GM12878 (cell line): ENCODE measurements at regions not wholly inside any gene's neighbourhood (a gene's known extent, or its start where the extent isn't known, plus 50 kb on each side); places are given as distances from the start of the nearest gene placed in this dataset.

Experiments
- ATAC-seq: fragments of 200-7000 bp; cut with Tn5 transposase; 3 replicates; pipeline ENCODE4 v1.9.1; 2020; ENCODE audit warnings: mild to moderate bottlenecking, moderate library complexity
- BruUV-seq: library from RNA; stranded (reverse); fragments of 400-500 nt; replicated peaks from 2 replicates; lab custom pipeline; 2021; lab: Mats Ljungman, UMichigan
- CTCF ChIA-PET: fragments of 300-600 bp; sonication (Branson Sonifier 250); formaldehyde crosslinking; extraction: SDS; loops from one replicate; lab custom pipeline; 2021; ENCODE audit warnings: inconsistent platforms; lab: Yijun Ruan, JAX
- POLR2A ChIA-PET: fragments of 350-600 bp; formaldehyde crosslinking; extraction: SDS; loops from one replicate; lab custom pipeline; 2021; ENCODE audit warnings: inconsistent platforms; lab: Charles Lee
- RAD21 ChIA-PET: fragments of 300-600 bp; sonication (Branson Sonifier 250); formaldehyde crosslinking; loops from one replicate; lab custom pipeline; 2023; ENCODE audit warnings: antibody characterized with exemption; ENCODE audit not compliant: unreplicated experiment; lab: Charles Lee
- SMC1A ChIA-PET: fragments of 300-600 bp; sonication (Branson Sonifier 250); formaldehyde crosslinking; loops from one replicate; lab custom pipeline; 2023; ENCODE audit not compliant: unreplicated experiment, uncharacterized antibody; lab: Charles Lee
- DNase-seq: peaks from one replicate; pipeline ENCODE4 v3.0.0-alpha.2; 2011; ENCODE audit warnings: low read depth, low spot score
- FAIRE-seq: peaks from 3 replicates; lab custom pipeline; 2011; peaks lifted over from hg19 to GRCh38; lab: Jason Lieb, UNC
- H2AFZ ChIP-seq: 2 replicates; pipeline ENCODE4 v1.6.0; 2011; ENCODE audit warnings: low read depth, low read length, control low read depth; ENCODE audit not compliant: control insufficient read depth
- H3K27ac ChIP-seq: 2 replicates; pipeline ENCODE4 v1.5.1; 2011; ENCODE audit warnings: control low read depth; ENCODE audit not compliant: control insufficient read depth, insufficient read depth
- H3K27me3 ChIP-seq, 2 experiments: replicated peaks in 1 of 2; 2 replicates each; pipeline versions ENCODE4 v1.6.0 to v1.6.1; 2011; ENCODE audit warnings: low read length in 1 of 2; ENCODE audit not compliant: control insufficient read depth in 2 of 2, insufficient read depth in 2 of 2
- H3K36me3 ChIP-seq, 2 experiments: 2 replicates each; pipeline ENCODE4 v1.5.1; 2011; ENCODE audit warnings: low read length in 1 of 2; ENCODE audit not compliant: control insufficient read depth in 2 of 2, insufficient read depth in 2 of 2
- H3K4me1 ChIP-seq: 2 replicates; pipeline ENCODE4 v1.6.1; 2011; ENCODE audit warnings: mild to moderate bottlenecking, low read length, moderate library complexity, mixed read lengths; ENCODE audit not compliant: control insufficient read depth, insufficient read depth
- H3K4me2 ChIP-seq: 2 replicates; pipeline ENCODE4 v1.6.0; 2011; ENCODE audit warnings: control low read depth; ENCODE audit not compliant: control insufficient read depth, insufficient read depth
- H3K4me3 ChIP-seq: fragments of 200-600 bp; sonication (generic); 2 replicates; pipeline ENCODE4 v1.5.1; 2016
- H3K79me2 ChIP-seq: 2 replicates; pipeline ENCODE4 v1.6.0; 2011; ENCODE audit warnings: low read length; ENCODE audit not compliant: control insufficient read depth, insufficient read depth
- H3K9ac ChIP-seq: 2 replicates; pipeline ENCODE4 v1.8.0; 2011; ENCODE audit warnings: low read length, control low read depth, mixed read lengths; ENCODE audit not compliant: control insufficient read depth, insufficient read depth
- H3K9me3 ChIP-seq: replicated peaks from 3 replicates; pipeline ENCODE4 v1.5.1; 2011; ENCODE audit warnings: mild to moderate bottlenecking, low read length; ENCODE audit not compliant: control insufficient read depth, insufficient read depth
- H4K20me1 ChIP-seq: 2 replicates; pipeline ENCODE4 v1.6.0; 2011; ENCODE audit not compliant: control insufficient read depth, insufficient read depth
- ATF7 ChIP-seq: fragments of 450-650 bp; IDR thresholded peaks from 2 replicates; pipeline ENCODE4 v1.6.1; 2016; ENCODE audit warnings: low read depth, mild to moderate bottlenecking
- CHD1 ChIP-seq: IDR thresholded peaks from 2 replicates; pipeline ENCODE4 v1.6.1; 2012; ENCODE audit warnings: low read depth, low read length, improper control_type of control experiment
- E4F1 ChIP-seq: fragments of 450-650 bp; IDR thresholded peaks from 2 replicates; pipeline ENCODE4 v1.6.1; 2018; ENCODE audit warnings: borderline replicate concordance, mild to moderate bottlenecking; ENCODE audit not compliant: partially characterized antibody
- ETV6 ChIP-seq, 2 experiments: fragments of 450-650 bp in 1 of 2; IDR thresholded peaks in 1 of 2; conservative IDR thresholded peaks in 1 of 2; 2 replicates each; pipeline ENCODE4 v1.6.1; 2014; ENCODE audit warnings: antibody characterized with exemption in 1 of 2, borderline replicate concordance in 1 of 2, low read depth in 1 of 2, mild to moderate bottlenecking in 1 of 2, moderate library complexity in 1 of 2
- FOS ChIP-seq: IDR thresholded peaks from 3 replicates; pipeline ENCODE4 v1.6.1; 2011; ENCODE audit warnings: borderline replicate concordance; ENCODE audit not compliant: insufficient read length; ENCODE audit errors: extremely low read depth
- KAT2A ChIP-seq: conservative IDR thresholded peaks from 2 replicates; pipeline ENCODE4 v1.6.1; 2011; ENCODE audit warnings: low read depth, low read length; ENCODE audit not compliant: control insufficient read depth
- MAX ChIP-seq: IDR thresholded peaks from 2 replicates; pipeline ENCODE4 v1.6.1; 2012; ENCODE audit warnings: low read depth, low read length, improper control_type of control experiment
- NBN ChIP-seq: fragments of 450-650 bp; IDR thresholded peaks from 2 replicates; pipeline ENCODE4 v1.6.1; 2016
- POU2F2 ChIP-seq: IDR thresholded peaks from 3 replicates; pipeline ENCODE4 v1.6.1; 2011; ENCODE audit warnings: low read depth, mild to moderate bottlenecking, low read length, borderline replicate concordance
- RBBP5 ChIP-seq: fragments of 200-600 bp; sonication (generic); conservative IDR thresholded peaks from 2 replicates; pipeline ENCODE4 v1.6.1; 2016
- REST ChIP-seq: IDR thresholded peaks from 2 replicates; pipeline ENCODE4 v1.6.1; 2012; ENCODE audit warnings: mild to moderate bottlenecking, low read depth, low read length
- SREBF1 ChIP-seq: IDR thresholded peaks from 2 replicates; pipeline ENCODE4 v1.6.1; 2012; ENCODE audit warnings: mild to moderate bottlenecking, low read length
- USF1 ChIP-seq: IDR thresholded peaks from 2 replicates; pipeline ENCODE4 v1.6.1; 2011; ENCODE audit warnings: borderline replicate concordance, low read depth, mild to moderate bottlenecking, moderate library complexity, mixed read lengths, low read length; ENCODE audit not compliant: insufficient read depth; ENCODE audit errors: extremely low read length
- YBX1 ChIP-seq: fragments of 450-650 bp; IDR thresholded peaks from 2 replicates; pipeline ENCODE4 v1.6.1; 2016; ENCODE audit warnings: antibody characterized with exemption
- ZBTB33 ChIP-seq: fragments of 450-650 bp; IDR thresholded peaks from 2 replicates; pipeline ENCODE4 v1.6.1; 2017; ENCODE audit warnings: mild to moderate bottlenecking
- WGBS: methylation state at CpG from one replicate; pipeline ENCODE4 v1.1.6; 2016; ENCODE audit warnings: low lambda C conversion rate; ENCODE audit not compliant: insufficient replicate concordance, insufficient coverage; ENCODE audit errors: missing lambda C conversion rate; 5-methylcytosine and 5-hydroxymethylcytosine counted together
- in situ Hi-C: fragments of 300-500 bp; cut with MboI; formaldehyde crosslinking; loops from 9 replicates; pipeline ENCODE4 v1.14.3; 2018; ENCODE audit warnings: mixed read lengths
- intact Hi-C: fragments of 100-400 bp; cut with micrococcal nuclease; formaldehyde crosslinking; loops from one replicate; pipeline ENCODE4 v1.14.2; 2022; ENCODE audit not compliant: unreplicated experiment

- no peaks in the 10 kb centered on the region for H3K36me3 ChIP-seq
- ChIA-PET RAD21 (no interaction called here), POLR2A (no interaction called here), SMC1A (no interaction called here), CTCF (interaction anchor here (0.7 kb wide), 1 partner anchor 10 kb away, joined by 3 read pairs; no protein-coding TSS in a partner anchor)
- FAIRE-seq, result no peak
- H3K27me3 ChIP-seq, result no peaks in the 10 kb centered on the region; a peak in 1 of 4 replicates
- BruUV-seq, result no TSS peak
- H2AFZ ChIP-seq, result no peak overlapping the region
- no peaks in the 10 kb centered on the region for H3K4me1 ChIP-seq
- no peak for DNase-seq
- no peak for ATAC-seq
- no peaks in the 10 kb centered on the region for H3K9me3 ChIP-seq
- no peaks in the 10 kb centered on the region for H3K79me2 ChIP-seq
- 71% methylated on average over 2 of the region's 2 CpGs for WGBS
- no peaks in the 10 kb centered on the region for H4K20me1 ChIP-seq
- in situ Hi-C loops, result no loop called here
- intact Hi-C loops, result no loop called here
- H3K4me3 ChIP-seq, result no peak overlapping the region
- no peak overlapping the region for H3K4me2 ChIP-seq
- no peak overlapping the region for H3K9ac ChIP-seq
- H3K27ac ChIP-seq, result no peak overlapping the region
- no peak for TF ChIP-seq ETV6 (conservative IDR thresholded peaks at IDR 0.05 in 1 of 2, IDR thresholded peaks at IDR 0.05 in 1 of 2; ENCODE audit: borderline replicate concordance in 1 of 2, low read depth in 1 of 2)
- no peak for TF ChIP-seq CHD1
- TF ChIP-seq NBN, result no peak
- TF ChIP-seq RBBP5, result no peak
- no peak for TF ChIP-seq ATF7
- no peak for TF ChIP-seq POU2F2
- no peak for TF ChIP-seq MAX
- no peak for TF ChIP-seq E4F1
- no peak for TF ChIP-seq KAT2A
- no peak for TF ChIP-seq SREBF1
- no peak for TF ChIP-seq REST
- TF ChIP-seq USF1, result no peak
- no peak for TF ChIP-seq YBX1
- TF ChIP-seq ZBTB33, result no peak
- no peak for TF ChIP-seq FOS
Observed at GRCh38 chr12:97051341-97051740, 144.3 kb downstream of the NEDD1 start.
